ENCODE measurements at regions not wholly inside any gene's neighbourhood (a gene's known extent, or its start where the extent isn't known, plus 50 kb on each side); places are given as distances from the start of the nearest gene placed in this dataset.

DNA sequence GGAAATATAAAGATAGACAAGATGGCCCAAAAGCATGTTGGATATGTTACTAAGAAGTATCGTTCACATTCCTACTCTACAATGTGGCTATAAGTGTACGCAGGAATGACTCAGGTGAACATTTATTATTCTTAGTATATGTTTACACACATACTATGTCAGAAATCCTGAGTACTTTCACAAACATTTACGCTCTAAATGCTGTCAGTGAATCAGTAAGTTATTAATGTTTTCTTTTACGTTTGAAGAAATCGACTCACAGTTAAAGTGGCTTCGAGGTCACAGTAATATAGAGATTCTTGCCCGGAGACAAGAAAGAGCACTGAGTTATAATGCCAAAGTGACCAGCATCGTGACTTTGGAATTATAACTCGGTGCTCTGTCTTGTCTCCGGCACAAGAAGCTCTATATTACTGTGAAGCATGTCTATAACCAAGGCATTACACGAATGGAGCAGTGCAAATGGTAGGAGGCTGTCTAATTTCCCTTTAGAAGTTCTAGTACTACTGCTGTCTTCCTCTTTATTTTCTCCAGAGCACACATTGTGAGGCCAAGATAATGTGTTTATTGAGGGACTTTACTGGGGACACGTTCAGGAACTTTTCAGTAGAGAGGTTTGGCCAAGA is 61.8 kb upstream of the P3H2 start:
- H4K5ac ChIP-seq (ENCODE audit: insufficient read length, low read depth, low read length): no peak overlapping the region
- H3K9ac ChIP-seq (ENCODE audit: extremely low read depth, insufficient read length, low read length): no peak overlapping the region
- Mint-ChIP-seq H3K27me3 (ENCODE audit: low read depth) (no peaks in the 10 kb centered on the region), H3K36me3 (ENCODE audit: insufficient read depth in 1 of 3, low read depth in 3 of 3) (no peaks in the 10 kb centered on the region), H3K27ac (no peak overlapping the region), H3K4me1 (peaks cover 5 to 6% of the 10 kb centered on the region in 2 experiments), H3K9me3 (no peaks in the 10 kb centered on the region), H3K4me3 (no peak overlapping the region)
- H3T11ph ChIP-seq (ENCODE audit: low read length): no peak overlapping the region
- no peak overlapping the region for H2AK5ac ChIP-seq (ENCODE audit: insufficient read length, low read length)
- H3K23me2 ChIP-seq (ENCODE audit: insufficient read length, low read depth, low read length, poor library complexity, severe bottlenecking): no peaks in the 10 kb centered on the region
- no peak overlapping the region for H4K8ac ChIP-seq (replicated peaks; ENCODE audit: insufficient read length, low read depth, low read length)
- no peak overlapping the region for H3K56ac ChIP-seq (ENCODE audit: insufficient read length, low read depth, low read length)
- no peak overlapping the region for H3K23ac ChIP-seq (ENCODE audit: insufficient read length, low read depth, low read length)
- H3K4me1 ChIP-seq (ENCODE audit: insufficient read depth, low read length): no peaks in the 10 kb centered on the region
- H3K79me1 ChIP-seq (ENCODE audit: insufficient read depth, low read depth, low read length, poor library complexity, severe bottlenecking): no peaks in the 10 kb centered on the region
- H3K18ac ChIP-seq (ENCODE audit: insufficient read length, low read depth, low read length): no peak overlapping the region
- TF ChIP-seq, protein P1, sequence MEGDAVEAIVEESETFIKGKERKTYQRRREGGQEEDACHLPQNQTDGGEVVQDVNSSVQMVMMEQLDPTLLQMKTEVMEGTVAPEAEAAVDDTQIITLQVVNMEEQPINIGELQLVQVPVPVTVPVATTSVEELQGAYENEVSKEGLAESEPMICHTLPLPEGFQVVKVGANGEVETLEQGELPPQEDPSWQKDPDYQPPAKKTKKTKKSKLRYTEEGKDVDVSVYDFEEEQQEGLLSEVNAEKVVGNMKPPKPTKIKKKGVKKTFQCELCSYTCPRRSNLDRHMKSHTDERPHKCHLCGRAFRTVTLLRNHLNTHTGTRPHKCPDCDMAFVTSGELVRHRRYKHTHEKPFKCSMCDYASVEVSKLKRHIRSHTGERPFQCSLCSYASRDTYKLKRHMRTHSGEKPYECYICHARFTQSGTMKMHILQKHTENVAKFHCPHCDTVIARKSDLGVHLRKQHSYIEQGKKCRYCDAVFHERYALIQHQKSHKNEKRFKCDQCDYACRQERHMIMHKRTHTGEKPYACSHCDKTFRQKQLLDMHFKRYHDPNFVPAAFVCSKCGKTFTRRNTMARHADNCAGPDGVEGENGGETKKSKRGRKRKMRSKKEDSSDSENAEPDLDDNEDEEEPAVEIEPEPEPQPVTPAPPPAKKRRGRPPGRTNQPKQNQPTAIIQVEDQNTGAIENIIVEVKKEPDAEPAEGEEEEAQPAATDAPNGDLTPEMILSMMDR (conservative IDR thresholded peaks at IDR 0.05): no peak
- H4K91ac ChIP-seq (ENCODE audit: insufficient read length, low read depth, low read length): no peak overlapping the region
- H3K27ac ChIP-seq (ENCODE audit: insufficient read length, low read depth, low read length): no peak overlapping the region
- no CpG with 5 or more reads among the region's 12 CpGs for WGBS (ENCODE audit: extremely low coverage, insufficient read length, low lambda C conversion rate)
- no peak overlapping the region for H2BK5ac ChIP-seq (ENCODE audit: insufficient read length, low read length)
- DNase-seq: no peak
- no peaks in the 10 kb centered on the region for H3K27me3 ChIP-seq (ENCODE audit: insufficient read depth, low read length)
- no peak overlapping the region for H2AFZ ChIP-seq (ENCODE audit: low read length)
- no peaks in the 10 kb centered on the region for H3K9me3 ChIP-seq (ENCODE audit: control insufficient read depth, low read depth, low read length)
- H4K20me1 ChIP-seq (ENCODE audit: control insufficient read depth, insufficient read depth, insufficient read length): no peaks in the 10 kb centered on the region
- H2BK12ac ChIP-seq (ENCODE audit: insufficient read length, low read depth, low read length): no peak overlapping the region
- H3K4me2 ChIP-seq (ENCODE audit: insufficient read depth, insufficient read length, low read length): no peak overlapping the region
- H3K4ac ChIP-seq (ENCODE audit: low read depth, low read length): no peak overlapping the region
- H2BK15ac ChIP-seq (ENCODE audit: low read depth, low read length): no peak overlapping the region
- H2BK120ac ChIP-seq (ENCODE audit: low read depth, low read length, poor library complexity, severe bottlenecking): no peak overlapping the region
- no peak overlapping the region for H3K14ac ChIP-seq (ENCODE audit: insufficient read depth, low read length)
- no peak overlapping the region for H2BK20ac ChIP-seq (ENCODE audit: low read depth, low read length, poor library complexity, severe bottlenecking)
- H3K79me2 ChIP-seq (ENCODE audit: insufficient read depth, low read length): no peaks in the 10 kb centered on the region

Data from H9 (cell line).